Thoracic aorta (tissue), 2 donors: ENCODE measurements at regions not wholly inside any gene's neighbourhood (a gene's known extent, or its start where the extent isn't known, plus 50 kb on each side); places are given as distances from the start of the nearest gene placed in this dataset.

Source experiments
- ATAC-seq: fragments of 150-250 bp; one replicate; pipeline ENCODE4 v1.8.0; 2017; ENCODE audit warnings: low read depth; ENCODE audit not compliant: insufficient number of reproducible peaks, low FRiP score
- DNase-seq: peaks from one replicate; pipeline ENCODE4 v3.0.0-alpha.2; 2020; ENCODE audit warnings: low spot score
- H3K27ac ChIP-seq, 2 donors: fragments of 200-600 bp; sonication (generic); 1 replicate in 1 of 2; 2 replicates in 1 of 2; pipeline ENCODE4 v1.5.1; 2016; ENCODE audit warnings: mild to moderate bottlenecking in 2 of 2, moderate library complexity in 2 of 2
- H3K27me3 ChIP-seq: fragments of 200-600 bp; sonication (generic); replicated peaks from 2 replicates; pipeline ENCODE4 v1.6.0; 2016; ENCODE audit warnings: mild to moderate bottlenecking; ENCODE audit not compliant: insufficient read depth
- H3K36me3 ChIP-seq: fragments of 200-600 bp; sonication (generic); one replicate; pipeline ENCODE4 v1.5.1; 2016
- H3K4me1 ChIP-seq, 2 donors: fragments of 200-600 bp; sonication (generic); 1 replicate in 1 of 2; 2 replicates in 1 of 2; pipeline versions ENCODE4 v1.5.1 to v1.6.0; 2016; ENCODE audit warnings: low read depth in 2 of 2, mild to moderate bottlenecking in 1 of 2; ENCODE audit not compliant: control insufficient read depth in 1 of 2
- H3K4me3 ChIP-seq: fragments of 200-600 bp; sonication (generic); 2 replicates; pipeline ENCODE4 v1.5.1; 2016; ENCODE audit warnings: mild to moderate bottlenecking
- H3K9me3 ChIP-seq: fragments of 200-600 bp; sonication (generic); 2 replicates; pipeline ENCODE4 v1.5.1; 2016
- TF ChIP-seq, protein P1 (sequence below): fragments of 200-600 bp; sonication (generic); IDR thresholded peaks from one replicate; pipeline ENCODE4 v1.5.1; 2019; ENCODE audit warnings: antibody characterized with exemption

- Histone ChIP-seq H3K36me3 (no peaks in the 10 kb centered on the region), H3K4me3 (no peak overlapping the region), H3K4me1 (no peaks in the 10 kb centered on the region), H3K9me3 (no peaks in the 10 kb centered on the region), H3K27ac (no peak overlapping the region), H3K27me3 (no peaks in the 10 kb centered on the region)
- no peak for ATAC-seq
- DNase-seq = no peak
- TF ChIP-seq, protein P1, sequence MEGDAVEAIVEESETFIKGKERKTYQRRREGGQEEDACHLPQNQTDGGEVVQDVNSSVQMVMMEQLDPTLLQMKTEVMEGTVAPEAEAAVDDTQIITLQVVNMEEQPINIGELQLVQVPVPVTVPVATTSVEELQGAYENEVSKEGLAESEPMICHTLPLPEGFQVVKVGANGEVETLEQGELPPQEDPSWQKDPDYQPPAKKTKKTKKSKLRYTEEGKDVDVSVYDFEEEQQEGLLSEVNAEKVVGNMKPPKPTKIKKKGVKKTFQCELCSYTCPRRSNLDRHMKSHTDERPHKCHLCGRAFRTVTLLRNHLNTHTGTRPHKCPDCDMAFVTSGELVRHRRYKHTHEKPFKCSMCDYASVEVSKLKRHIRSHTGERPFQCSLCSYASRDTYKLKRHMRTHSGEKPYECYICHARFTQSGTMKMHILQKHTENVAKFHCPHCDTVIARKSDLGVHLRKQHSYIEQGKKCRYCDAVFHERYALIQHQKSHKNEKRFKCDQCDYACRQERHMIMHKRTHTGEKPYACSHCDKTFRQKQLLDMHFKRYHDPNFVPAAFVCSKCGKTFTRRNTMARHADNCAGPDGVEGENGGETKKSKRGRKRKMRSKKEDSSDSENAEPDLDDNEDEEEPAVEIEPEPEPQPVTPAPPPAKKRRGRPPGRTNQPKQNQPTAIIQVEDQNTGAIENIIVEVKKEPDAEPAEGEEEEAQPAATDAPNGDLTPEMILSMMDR = no peak
Measured at GRCh38 chr2:18682681-18683080, 93.3 kb upstream of the NT5C1B start.

DNA sequence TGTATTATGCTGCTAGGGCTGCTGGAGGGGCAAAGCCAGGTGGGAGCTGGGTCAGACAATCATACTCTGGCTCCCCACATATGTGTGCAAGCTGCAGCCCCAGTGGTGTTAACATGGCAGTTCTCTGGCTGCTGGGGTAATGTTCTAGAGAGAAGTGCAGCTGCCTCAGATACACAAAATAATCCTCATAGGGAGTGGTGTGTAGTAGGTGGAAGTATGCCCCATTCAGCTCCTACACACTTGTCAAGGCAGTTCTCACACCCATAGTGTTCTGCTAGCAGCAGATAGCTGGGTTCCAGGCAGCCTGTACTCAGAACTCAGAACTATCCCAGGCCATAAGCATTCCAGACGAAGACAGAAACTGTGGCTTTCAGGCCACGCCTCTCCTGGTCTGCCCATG lies 87.9 kb upstream of the NT5C1B start:
- no peaks in the 10 kb centered on the region for H3K27me3 ChIP-seq
- ATAC-seq (no peak), DNase-seq (no peak)
- TF ChIP-seq, protein P1 = no peak
- no peak overlapping the region for H3K4me3 ChIP-seq
- peaks cover 11% of the 10 kb centered on the region for H3K9me3 ChIP-seq
- no peaks in the 10 kb centered on the region for H3K4me1 ChIP-seq
- no peak overlapping the region for H3K27ac ChIP-seq
- no peaks in the 10 kb centered on the region for H3K36me3 ChIP-seq

DNA sequence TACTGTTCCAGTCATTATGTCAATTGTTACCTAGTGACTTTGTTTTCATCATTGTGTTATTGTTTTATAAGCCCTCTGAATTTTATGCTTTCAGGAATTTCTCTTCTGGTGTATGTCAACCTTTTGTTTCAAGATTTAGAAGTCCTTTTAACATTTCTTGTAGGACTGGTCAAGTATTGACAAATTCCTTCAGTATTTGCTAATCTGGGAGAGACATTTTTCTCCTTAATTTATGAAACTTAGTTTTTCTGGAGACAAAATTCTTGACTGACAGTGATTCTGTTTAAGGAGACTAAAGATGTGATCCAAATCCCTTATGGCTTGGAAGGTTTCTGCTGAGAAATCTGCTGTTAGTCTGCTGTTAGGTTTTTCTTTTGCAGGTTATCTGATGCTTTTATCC lies 84.9 kb upstream of the NT5C1B start:
- H3K4me3 ChIP-seq = no peak overlapping the region
- peaks cover 11% of the 10 kb centered on the region for H3K9me3 ChIP-seq
- H3K27ac ChIP-seq = no peak overlapping the region

DNA sequence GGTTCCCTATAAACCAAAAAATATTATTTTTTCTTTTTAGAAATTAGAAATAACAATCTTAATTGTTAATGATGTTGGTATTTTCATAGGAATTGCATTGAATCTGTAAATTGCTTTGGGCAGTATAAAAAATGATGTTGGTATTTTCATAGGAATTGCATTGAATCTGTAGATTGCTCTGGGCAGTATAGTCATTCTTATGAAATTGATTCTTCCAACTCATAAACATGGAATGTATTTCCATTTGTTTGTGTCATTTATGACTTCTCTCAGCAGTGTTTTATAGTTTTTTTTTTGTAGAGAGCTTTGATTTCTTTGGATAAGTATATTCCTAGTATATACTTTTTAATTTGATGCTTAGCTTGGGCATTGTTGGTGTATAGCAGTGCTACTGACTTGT lies 82.0 kb upstream of the NT5C1B start:
- TF ChIP-seq, protein P1 = no peak
- Histone ChIP-seq H3K9me3 (peaks cover 11% of the 10 kb centered on the region), H3K27ac (no peak overlapping the region), H3K4me1 (no peaks in the 10 kb centered on the region), H3K36me3 (no peaks in the 10 kb centered on the region), H3K27me3 (no peaks in the 10 kb centered on the region), H3K4me3 (no peak overlapping the region)
- DNase-seq (no peak), ATAC-seq (no peak)

More for the DNA sequence above, 84.9 kb upstream of the NT5C1B start:
- TF ChIP-seq, protein P1 = no peak
- ATAC-seq (no peak), DNase-seq (no peak)
- Histone ChIP-seq H3K4me1 (no peaks in the 10 kb centered on the region), H3K36me3 (no peaks in the 10 kb centered on the region), H3K27me3 (no peaks in the 10 kb centered on the region)

DNA sequence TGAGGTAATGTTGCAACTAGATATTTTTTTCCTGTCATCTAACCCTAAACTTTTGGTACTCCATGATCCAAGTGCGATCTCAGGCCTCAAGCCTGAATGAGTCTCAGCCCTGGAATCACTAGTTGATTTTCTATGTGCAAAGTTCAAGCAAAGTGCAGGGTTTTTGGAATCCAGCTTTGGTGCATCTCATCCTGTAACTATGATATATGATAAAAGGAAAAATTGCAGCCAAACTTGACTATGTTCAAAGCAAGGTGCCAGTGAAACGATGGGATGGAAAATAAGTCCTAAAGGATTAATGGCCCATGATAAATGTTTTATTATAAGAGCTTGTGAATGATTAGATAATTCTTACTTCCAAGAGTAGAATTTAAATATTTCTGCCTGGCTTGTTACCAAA lies 78.9 kb upstream of the NT5C1B start:
- no peak for ATAC-seq
- Histone ChIP-seq H3K27me3 (no peaks in the 10 kb centered on the region), H3K4me3 (no peak overlapping the region), H3K27ac (no peak overlapping the region), H3K9me3 (no peaks in the 10 kb centered on the region), H3K4me1 (peaks cover 0 to 6% of the 10 kb centered on the region in 2 donors), H3K36me3 (no peaks in the 10 kb centered on the region)
- TF ChIP-seq, protein P1 = no peak
- DNase-seq = no peak
